Rectal smooth muscle tissue (tissue), 1 donor: ENCODE measurements at regions not wholly inside any gene's neighbourhood (a gene's known extent, or its start where the extent isn't known, plus 50 kb on each side); places are given as distances from the start of the nearest gene placed in this dataset.
"Not testable (repeated sequence)": the region's sequence is repeated elsewhere in the genome, so short reads cannot be mapped to it uniquely, and the experiment has no call there.

Source experiments
- H3K27ac ChIP-seq: one replicate; pipeline ENCODE4 v1.7.0; 2013; ENCODE audit warnings: low read depth, low read length, inconsistent platforms
- H3K27me3 ChIP-seq: one replicate; pipeline ENCODE4 v1.7.0; 2013; ENCODE audit warnings: low read length; ENCODE audit not compliant: control insufficient read depth, insufficient read depth
- H3K36me3 ChIP-seq: one replicate; pipeline ENCODE4 v1.7.0; 2013; ENCODE audit warnings: low read length; ENCODE audit not compliant: control insufficient read depth, insufficient read depth
- H3K4me1 ChIP-seq: one replicate; pipeline ENCODE4 v1.7.0; 2013; ENCODE audit warnings: low read length; ENCODE audit not compliant: control insufficient read depth, insufficient read depth
- H3K4me3 ChIP-seq: one replicate; pipeline ENCODE4 v1.7.0; 2013; ENCODE audit warnings: low read length
- H3K9ac ChIP-seq: one replicate; pipeline ENCODE4 v1.7.0; 2013; ENCODE audit warnings: low read length

DNA sequence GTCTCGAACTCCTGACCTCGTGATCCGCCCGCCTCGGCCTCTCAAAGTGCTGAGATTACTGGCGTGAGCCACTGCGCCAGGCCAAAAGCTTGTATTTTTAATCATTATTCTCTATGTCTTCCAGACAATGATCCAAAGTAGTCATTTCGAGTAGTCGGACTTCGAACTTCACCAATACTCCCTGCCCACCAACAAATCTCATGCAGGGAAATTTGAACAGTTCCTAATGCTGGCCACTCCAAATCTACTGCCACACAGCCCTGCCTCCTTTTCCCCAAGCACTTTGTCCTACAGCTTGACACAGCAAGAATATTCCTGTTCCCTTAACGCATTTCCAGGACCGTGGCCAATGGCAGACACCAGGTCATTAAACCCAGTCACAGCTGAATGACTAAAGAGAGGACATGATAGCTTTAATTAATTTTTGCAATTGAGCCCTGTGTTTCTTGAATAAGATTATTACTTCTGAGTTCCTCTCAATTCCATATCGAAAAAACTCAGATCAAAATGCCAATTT lies 142.3 kb upstream of the NRP1 start:
- H3K27me3 ChIP-seq, result no peaks in the 10 kb centered on the region
- no peak overlapping the region for H3K9ac ChIP-seq
- no peaks in the 10 kb centered on the region for H3K36me3 ChIP-seq
- H3K4me1 ChIP-seq, result no peaks in the 10 kb centered on the region
- no peak overlapping the region for H3K27ac ChIP-seq
- H3K4me3 ChIP-seq, result no peak overlapping the region

GRCh38 chr10:33473688-33474087 lies 139.2 kb upstream of the NRP1 start:
- no peaks in the 10 kb centered on the region for H3K4me1 ChIP-seq
- no peaks in the 10 kb centered on the region for H3K27me3 ChIP-seq
- H3K4me3 ChIP-seq, result no peak overlapping the region
- no peak overlapping the region for H3K27ac ChIP-seq
- H3K36me3 ChIP-seq, result no peaks in the 10 kb centered on the region
- H3K9ac ChIP-seq, result no peak overlapping the region

DNA sequence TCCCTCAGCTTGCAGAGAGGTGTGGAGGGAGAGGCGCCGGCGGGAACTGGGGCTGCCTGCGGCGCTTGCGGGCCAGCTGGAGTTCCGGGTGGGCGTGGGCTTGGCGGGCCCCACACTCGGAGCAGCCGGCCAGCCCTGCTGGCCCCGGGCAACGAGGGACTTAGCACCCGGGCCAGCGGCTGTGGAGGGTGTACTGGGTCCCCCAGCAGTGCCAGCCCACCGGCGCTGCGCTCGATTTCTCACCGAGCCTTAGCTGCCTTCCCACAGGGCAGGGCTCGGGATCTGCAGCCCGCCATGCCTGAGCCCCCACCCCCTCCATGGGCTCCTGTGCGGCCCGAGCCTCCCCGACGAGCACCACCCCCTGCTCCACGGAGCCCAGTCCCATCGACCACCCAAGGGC lies 133.5 kb upstream of the NRP1 start:
- H3K4me3 ChIP-seq, H3K4me1 ChIP-seq, H3K36me3 ChIP-seq, H3K9ac ChIP-seq, H3K27me3 ChIP-seq, H3K27ac ChIP-seq: not testable (repeated sequence)

- Histone ChIP-seq H3K27me3 (no peaks in the 10 kb centered on the region), H3K4me1 (peaks cover 7% of the 10 kb centered on the region), H3K36me3 (no peaks in the 10 kb centered on the region), H3K9ac (no peak overlapping the region), H3K27ac (no peak overlapping the region), H3K4me3 (no peak overlapping the region)
Observed at GRCh38 chr10:33465747-33466146, 131.3 kb upstream of the NRP1 start.

DNA sequence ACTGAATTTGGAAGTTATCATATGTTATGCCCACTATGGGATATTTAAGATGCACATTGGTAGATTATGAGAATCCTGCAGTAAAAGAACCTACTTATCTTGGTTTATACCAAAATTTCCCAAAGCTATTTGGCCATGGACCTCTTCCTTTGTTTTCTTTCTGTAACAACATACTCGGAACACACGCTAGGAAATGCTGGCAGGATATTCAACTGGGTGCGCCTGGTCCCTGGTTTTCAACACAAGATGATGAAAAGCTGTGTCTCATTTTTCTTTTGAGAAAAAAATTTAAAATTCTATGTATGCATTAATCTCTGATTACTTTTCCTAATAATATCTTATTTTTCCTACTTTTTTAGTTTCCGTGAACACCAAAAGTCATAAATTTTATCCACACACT lies 128.5 kb upstream of the NRP1 start:
- Histone ChIP-seq H3K4me1 (peaks cover 14% of the 10 kb centered on the region), H3K27me3 (no peaks in the 10 kb centered on the region), H3K4me3 (no peak overlapping the region), H3K9ac (no peak overlapping the region), H3K36me3 (no peaks in the 10 kb centered on the region), H3K27ac (no peak overlapping the region)

DNA sequence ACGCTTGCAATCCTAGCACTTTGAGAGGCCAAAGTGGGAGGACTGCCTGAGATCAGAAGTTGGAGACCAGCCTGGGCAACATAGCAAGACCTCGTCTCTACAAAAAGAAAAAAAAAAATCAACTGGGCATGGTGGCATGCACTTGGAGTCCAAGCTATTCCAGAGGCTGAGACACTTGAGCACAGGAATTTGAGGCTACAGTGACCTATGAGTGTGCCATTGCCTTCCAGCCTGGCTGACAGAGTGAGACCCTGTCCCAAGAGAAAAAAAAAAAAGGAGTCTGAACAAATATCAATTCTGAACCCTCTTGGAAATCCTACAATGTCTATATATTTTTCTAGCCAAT lies 126.8 kb upstream of the NRP1 start:
- no peak overlapping the region for H3K9ac ChIP-seq
- H3K4me1 ChIP-seq, result peaks cover 14% of the 10 kb centered on the region
- H3K27me3 ChIP-seq, result no peaks in the 10 kb centered on the region
- peak overlapping the region; percentile 37 for H3K27ac ChIP-seq
- no peak overlapping the region for H3K4me3 ChIP-seq
- no peaks in the 10 kb centered on the region for H3K36me3 ChIP-seq

DNA sequence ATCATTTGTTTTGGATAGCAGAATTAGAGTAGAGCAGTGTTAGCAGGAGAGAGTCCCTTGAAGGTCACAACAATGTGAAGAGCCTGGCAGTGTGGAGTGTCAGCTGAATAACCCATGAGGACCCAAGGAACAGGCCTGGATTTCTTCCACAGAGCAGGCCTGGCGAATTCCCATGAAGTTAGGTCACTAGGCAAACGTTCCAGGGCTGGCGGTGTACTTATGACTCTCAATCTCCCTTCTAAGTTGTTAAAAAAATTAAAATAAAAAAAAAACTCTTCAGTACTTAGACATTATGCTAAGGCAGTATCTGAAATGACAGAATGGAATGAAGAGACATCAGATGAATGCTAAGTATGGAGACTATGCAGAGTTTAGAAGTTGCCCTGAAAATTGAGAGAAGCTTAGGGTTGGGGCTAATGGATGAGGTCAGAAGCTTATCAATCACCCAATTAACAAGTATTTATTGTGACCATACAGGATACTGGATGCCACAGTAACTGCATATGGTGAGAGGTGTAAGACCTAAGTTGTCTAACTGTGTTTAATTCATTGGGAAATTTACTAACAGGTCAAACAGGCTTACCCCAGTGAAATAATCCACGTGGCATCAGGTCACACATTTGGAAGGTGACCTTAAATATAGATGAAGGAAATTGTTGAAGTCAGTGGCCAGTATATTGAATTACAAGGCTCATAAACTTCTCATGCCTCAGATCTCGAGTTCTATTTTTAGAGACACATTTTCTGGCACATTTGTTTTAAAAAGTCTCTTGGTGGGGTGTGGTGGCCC lies 126.2 kb upstream of the NRP1 start:
- H3K36me3 ChIP-seq, result no peaks in the 10 kb centered on the region
- no peaks in the 10 kb centered on the region for H3K27me3 ChIP-seq
- peak overlapping the region; percentile 75 for H3K27ac ChIP-seq
- H3K4me3 ChIP-seq, result no peak overlapping the region
- H3K4me1 ChIP-seq, result peaks cover 14% of the 10 kb centered on the region
- H3K9ac ChIP-seq, result no peak overlapping the region

GRCh38 chr10:33459602-33460001 lies 125.1 kb upstream of the NRP1 start:
- H3K4me1 ChIP-seq, result peaks cover 14% of the 10 kb centered on the region
- H3K4me3 ChIP-seq, result no peak overlapping the region
- H3K36me3 ChIP-seq, result no peaks in the 10 kb centered on the region
- no peaks in the 10 kb centered on the region for H3K27me3 ChIP-seq
- peak overlapping the region; percentile 75 for H3K27ac ChIP-seq
- no peak overlapping the region for H3K9ac ChIP-seq

- Histone ChIP-seq H3K4me1 (peaks cover 2% of the 10 kb centered on the region), H3K9ac (no peak overlapping the region), H3K27ac (no peak overlapping the region), H3K27me3 (no peaks in the 10 kb centered on the region), H3K4me3 (no peak overlapping the region), H3K36me3 (no peaks in the 10 kb centered on the region)
Observed at GRCh38 chr10:33455029-33455428, 120.6 kb upstream of the NRP1 start.

GRCh38 chr10:33454554-33454953 lies 120.1 kb upstream of the NRP1 start:
- H3K27me3 ChIP-seq, result no peaks in the 10 kb centered on the region
- H3K4me3 ChIP-seq, result no peak overlapping the region
- no peak overlapping the region for H3K27ac ChIP-seq
- no peaks in the 10 kb centered on the region for H3K36me3 ChIP-seq
- no peak overlapping the region for H3K9ac ChIP-seq
- H3K4me1 ChIP-seq, result no peaks in the 10 kb centered on the region

- no peak overlapping the region for H3K27ac ChIP-seq
- H3K4me3 ChIP-seq, result no peak overlapping the region
- no peaks in the 10 kb centered on the region for H3K4me1 ChIP-seq
- H3K9ac ChIP-seq, result no peak overlapping the region
- H3K27me3 ChIP-seq, result no peaks in the 10 kb centered on the region
- no peaks in the 10 kb centered on the region for H3K36me3 ChIP-seq
Observed at GRCh38 chr10:33453081-33454025, 118.9 kb upstream of the NRP1 start.

DNA sequence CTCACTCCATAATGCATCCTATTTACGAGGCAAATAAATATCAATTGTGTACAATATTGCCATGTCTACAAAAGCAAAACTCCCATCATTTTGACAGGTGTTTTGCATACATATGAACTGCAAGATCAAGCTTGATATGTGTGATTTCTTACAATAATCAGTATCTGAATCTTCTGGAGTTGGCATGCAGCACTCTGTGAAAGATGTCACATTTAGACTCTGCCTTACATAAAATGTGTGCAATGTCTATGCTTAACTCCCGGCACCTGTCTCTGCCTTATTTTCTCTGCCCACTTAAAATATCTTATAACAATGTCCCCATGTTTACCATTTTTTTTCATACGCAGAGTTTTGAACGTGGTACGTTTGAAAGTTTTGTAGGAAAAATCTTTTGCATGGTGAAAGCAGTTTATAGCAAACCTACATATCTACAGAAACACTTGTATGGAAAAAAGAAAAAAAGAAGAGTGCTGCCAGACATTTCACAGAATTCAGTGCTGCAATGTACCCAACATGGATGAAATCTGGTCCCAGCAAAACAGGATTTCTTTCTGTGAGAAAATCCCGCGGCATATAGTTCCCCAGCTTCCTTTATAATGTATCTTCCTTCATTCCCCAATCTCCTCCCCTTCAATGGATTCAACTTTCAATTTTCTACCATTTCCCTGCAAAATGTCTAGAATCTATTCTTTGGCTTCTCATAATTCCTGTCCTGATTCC lies 114.1 kb upstream of the NRP1 start:
- H3K27ac ChIP-seq, result no peak overlapping the region
- H3K4me1 ChIP-seq, result no peaks in the 10 kb centered on the region
- no peaks in the 10 kb centered on the region for H3K36me3 ChIP-seq
- no peak overlapping the region for H3K9ac ChIP-seq
- H3K27me3 ChIP-seq, result no peaks in the 10 kb centered on the region
- H3K4me3 ChIP-seq, result no peak overlapping the region
